Ramos (cell line): ENCODE measurements at regions not wholly inside any gene's neighbourhood (a gene's known extent, or its start where the extent isn't known, plus 50 kb on each side); places are given as distances from the start of the nearest gene placed in this dataset.
"Not testable (repeated sequence)": the region's sequence is repeated elsewhere in the genome, so short reads cannot be mapped to it uniquely, and the experiment has no call there.

ENCODE experiments used
- in situ Hi-C: fragments of 300-500 bp; cut with MboI; formaldehyde crosslinking; loops from one replicate; pipeline ENCODE4 v1.14.3; 2022; ENCODE audit warnings: low sequenced_read_pairs; ENCODE audit not compliant: unreplicated experiment

DNA sequence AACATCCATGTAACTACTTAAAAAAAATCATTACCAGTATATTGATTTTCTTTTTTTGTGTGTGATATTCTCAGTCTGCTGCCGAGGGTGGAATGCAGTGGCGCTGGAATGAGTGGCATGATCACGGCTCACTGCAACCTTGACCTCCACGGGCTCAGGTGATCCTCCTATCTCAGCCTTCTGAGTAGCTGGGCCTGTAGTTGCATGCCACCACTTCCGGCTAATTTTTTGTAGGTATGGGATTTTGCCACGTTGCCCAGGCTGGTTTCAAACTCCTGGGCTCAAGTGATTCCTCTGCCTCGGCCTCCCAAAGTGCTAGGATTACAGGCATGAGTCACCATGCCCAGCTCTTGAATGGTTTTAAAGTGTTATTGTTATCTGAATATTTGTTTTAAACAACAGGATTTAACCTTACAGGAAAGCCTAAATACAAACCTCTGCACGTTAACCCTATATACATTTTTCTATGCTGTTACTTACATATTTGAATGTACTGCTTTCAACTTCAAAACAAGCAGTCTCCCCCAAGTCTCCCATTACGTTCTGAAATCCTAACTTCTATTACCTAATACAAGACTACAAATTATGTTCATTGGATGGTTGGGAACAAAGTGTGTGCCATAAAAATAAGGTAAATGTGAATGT lies 61.7 kb downstream of the KPNA2 start:
- in situ Hi-C loops: no loop called here

GRCh38 chr17:68099341-68099753 lies 63.8 kb downstream of the KPNA2 start:
- in situ Hi-C loops: not testable (repeated sequence)

GRCh38 chr17:68100000-68100641 lies 64.6 kb downstream of the KPNA2 start:
- in situ Hi-C loops: no loop called here

DNA sequence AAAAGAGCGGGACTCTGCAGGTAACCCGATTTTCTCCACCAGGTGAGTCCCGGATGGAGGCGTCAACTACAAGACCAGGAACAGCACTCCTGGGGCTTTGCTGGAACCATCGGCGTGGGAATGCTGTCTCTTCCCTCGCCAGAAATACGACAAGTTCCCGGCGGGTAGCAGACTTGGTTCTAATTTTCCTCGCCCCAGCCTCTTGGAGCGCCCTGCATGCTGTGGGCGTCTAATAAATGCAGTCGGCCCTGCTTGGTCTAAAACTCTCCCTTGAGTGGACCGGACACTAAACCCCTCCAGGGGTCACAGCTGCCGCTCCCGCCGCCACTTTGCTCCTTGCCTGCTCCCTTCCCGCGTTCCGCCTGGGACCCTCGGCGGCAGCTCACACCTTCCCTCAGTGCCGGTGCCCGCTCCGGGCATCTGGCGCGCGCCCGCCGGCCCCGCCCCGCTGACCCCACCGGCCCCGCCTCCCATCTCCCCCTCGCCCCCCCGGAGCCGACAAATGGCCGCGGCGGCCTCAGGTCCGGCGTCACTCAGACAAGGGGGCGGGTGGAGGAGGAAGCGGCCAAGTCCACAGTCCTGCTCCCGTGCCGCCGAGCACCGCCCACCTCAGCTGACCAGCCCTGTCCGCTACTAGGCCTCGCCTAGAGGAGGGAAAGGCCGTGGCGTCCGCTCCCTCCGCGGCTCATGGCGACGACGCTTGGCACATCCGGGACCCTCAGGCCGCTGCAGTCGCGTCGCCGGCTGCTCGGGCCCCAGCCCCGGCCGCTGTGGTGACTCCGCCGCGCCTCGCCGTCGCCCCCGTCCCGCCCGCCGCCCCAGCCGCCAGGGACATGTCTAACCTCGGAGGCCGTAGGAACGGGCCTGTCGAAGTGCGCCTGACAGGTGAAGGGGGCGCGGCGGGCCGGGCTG lies 65.8 kb downstream of the KPNA2 start:
- in situ Hi-C loops: no loop called here

DNA sequence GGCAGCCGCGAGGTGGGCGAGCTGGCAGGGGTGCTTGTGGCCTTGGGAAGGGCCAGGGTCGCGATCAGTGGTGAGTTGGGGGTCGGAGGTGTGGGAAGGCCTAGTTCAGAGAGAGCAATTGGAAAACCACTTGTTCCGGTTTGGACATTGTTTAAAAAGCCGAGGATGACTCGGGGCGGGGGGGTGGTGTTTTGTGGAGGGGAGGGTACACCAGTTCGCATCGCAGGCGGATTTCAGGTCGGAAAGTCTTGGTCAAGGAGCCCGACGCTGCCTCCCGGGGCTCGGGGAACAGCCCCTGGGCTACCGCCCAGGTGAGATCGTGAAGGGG lies 66.4 kb downstream of the KPNA2 start:
- in situ Hi-C loops: no loop called here

GRCh38 chr17:68102318-68102758 lies 66.8 kb downstream of the KPNA2 start:
- in situ Hi-C loops: no loop called here

DNA sequence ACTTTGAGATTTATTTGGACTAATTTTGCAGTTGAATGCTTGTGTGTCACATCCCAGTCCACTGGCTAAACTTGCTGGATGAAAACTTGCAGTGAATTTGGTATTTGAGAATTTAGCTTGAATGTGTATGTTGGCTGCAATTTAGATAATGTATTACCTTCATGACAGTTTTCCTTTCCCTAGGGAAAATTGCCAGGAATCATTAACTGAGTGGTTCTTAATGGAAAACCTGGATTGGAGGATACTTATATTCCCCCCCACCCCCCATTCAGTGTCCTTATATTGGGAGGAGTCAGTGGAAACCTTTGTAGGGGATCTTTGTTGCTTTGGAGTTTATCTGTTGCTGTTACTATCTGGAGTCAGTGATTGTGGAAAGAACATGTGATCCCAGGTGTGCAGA lies 67.6 kb downstream of the KPNA2 start:
- in situ Hi-C loops: no loop called here

DNA sequence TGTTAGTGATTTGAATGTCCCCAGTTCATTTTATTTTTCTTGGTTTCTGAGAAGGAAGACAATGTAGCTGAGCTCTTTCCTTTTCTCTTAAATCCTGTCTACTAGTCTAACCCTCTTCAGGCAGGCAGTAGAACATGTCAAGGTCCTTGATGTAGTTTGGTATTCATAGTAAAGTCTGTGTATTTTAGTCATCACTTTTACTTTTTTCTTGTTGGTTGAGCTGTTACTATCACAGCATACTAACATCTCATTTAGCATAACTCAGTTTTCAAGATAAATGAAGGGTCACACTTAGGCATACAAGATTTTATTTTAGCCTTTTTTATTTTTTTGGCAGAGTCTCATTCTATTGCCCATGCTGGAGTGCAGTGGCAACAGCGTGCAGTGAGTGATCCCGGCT lies 70.5 kb downstream of the KPNA2 start:
- in situ Hi-C loops: no loop called here

- in situ Hi-C loops: no loop called here
These were observed 71.8 kb downstream of the KPNA2 start for GRCh38 chr17:68107373-68107772.

GRCh38 chr17:68108313-68109000 lies 72.9 kb downstream of the KPNA2 start:
- in situ Hi-C loops: no loop called here

GRCh38 chr17:68109404-68109803 lies 73.9 kb downstream of the KPNA2 start:
- in situ Hi-C loops: not testable (repeated sequence)

GRCh38 chr17:68116211-68116610 lies 80.7 kb downstream of the KPNA2 start:
- in situ Hi-C loops: not testable (repeated sequence)

GRCh38 chr17:68122587-68122986 lies 87.1 kb downstream of the KPNA2 start:
- in situ Hi-C loops: no loop called here

DNA sequence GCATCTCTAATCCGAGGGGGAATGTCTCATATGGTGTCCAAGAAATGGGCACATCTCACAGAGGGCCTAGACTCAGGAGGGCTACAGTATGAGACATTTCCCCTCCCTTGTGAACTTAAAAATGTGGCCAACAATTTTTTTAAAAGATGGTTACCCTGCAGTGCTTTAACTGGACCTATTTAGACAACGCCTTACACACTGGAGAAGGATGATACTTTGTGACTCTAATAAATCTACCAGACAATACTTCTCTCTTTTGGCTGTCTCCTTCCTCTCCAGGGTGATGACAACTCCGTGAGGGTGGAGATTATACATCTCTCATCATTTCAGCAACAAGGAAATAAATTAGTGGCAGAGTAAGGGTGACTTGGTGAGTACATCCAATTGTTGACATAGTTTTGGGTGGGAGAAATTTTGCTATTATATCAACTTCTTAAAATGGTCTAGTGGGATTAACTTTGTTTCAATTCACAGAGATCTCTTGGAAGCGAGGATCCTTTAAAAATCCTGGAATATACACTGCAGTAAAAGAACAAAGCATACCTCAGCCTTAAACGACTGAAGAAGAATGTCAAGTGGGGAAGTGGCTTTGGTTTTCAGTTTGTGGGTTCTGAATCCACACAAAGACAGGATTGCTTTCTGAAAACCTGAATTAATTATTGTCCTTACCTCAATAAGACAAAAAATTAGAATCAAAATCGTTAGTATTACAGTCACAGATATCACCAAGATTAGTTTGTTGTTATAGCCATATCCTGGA lies 89.8 kb downstream of the KPNA2 start:
- in situ Hi-C loops: no loop called here

GRCh38 chr17:68127914-68128313 lies 92.4 kb downstream of the KPNA2 start:
- in situ Hi-C loops: no loop called here

DNA sequence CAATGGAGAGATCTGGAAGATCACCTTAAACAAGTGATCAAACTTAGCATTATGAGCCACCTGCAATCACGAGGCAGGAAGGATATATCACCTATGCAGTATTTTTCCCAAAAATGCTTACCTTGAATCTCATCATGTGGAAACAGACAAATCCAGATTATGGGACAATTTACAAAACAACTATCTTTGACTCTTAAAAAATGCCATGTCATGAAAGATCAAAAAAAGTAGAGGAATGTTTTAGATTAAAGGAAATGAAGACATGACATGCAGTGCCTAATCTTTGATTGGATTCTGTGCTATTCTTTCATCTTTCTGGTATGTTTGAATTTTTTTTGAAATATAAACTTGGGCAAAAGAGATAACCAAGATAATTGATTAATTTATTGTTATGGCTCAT lies 95.9 kb downstream of the KPNA2 start:
- in situ Hi-C loops: no loop called here

DNA sequence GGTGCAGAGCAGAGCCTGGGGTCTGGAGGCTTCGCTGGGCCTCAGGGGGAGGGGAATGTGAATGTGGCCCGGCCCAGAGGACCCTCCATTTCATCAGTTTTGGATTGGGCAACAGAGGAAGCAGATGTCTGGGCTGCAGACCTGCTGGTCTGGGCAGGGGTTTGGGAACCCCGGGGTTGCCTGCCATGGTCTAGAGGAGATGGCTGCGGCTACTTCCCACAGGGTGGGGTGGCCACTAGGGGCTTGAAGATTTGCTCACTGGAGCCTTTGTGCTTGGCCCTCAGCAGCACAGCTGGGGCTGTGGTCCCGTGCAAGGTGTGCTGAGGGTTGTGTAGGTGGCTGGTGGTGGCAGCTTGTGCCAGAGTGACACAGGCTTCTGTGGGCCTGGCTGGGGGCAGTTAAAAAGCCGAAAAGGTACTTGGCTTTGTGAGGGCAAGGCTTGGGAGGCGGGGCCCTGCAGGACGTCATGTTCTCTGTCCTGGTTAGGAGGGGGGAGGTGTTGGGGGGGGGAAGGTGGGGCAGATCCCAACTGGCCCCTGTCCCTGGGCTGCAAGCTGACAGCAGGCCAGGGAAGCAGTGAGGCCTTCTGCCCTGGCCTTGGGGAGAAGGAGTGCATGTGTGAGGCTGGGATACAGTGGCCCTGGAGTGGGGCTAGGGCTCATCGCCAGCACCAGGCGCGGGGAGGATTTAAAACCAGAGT lies 98.0 kb downstream of the KPNA2 start:
- in situ Hi-C loops: no loop called here

- in situ Hi-C loops: no loop called here
These were observed 98.6 kb downstream of the KPNA2 start for GRCh38 chr17:68134046-68134637.

GRCh38 chr17:68134731-68135130 lies 99.2 kb downstream of the KPNA2 start:
- in situ Hi-C loops: no loop called here
